ENCODE measurements at regions not wholly inside any gene's neighbourhood (a gene's known extent, or its start where the extent isn't known, plus 50 kb on each side); places are given as distances from the start of the nearest gene placed in this dataset.
"Not testable (repeated sequence)": the region's sequence is repeated elsewhere in the genome, so short reads cannot be mapped to it uniquely, and the experiment has no call there.

DNA sequence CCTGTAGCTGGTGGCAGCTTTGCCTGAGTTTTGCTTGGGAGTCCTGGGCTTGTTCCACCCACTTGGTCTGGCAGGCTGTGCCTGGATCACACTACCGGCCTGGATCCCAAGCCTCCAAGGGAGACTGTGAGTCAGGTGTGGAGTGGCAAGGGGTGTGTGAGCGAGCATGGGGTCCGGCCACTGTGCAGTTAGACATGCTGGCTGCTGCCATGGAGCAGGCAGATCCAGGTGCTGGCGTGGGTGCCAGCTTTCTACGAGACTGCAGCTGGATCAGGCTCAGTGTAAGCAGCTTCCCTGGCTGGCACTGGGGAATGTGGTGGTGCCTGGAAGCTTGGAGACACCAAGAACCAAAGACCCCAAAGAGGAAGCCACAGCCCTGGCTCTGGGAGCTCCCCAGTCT lies 102.0 kb upstream of the BNIP2 start:
- DNase-seq (no peak), ATAC-seq (no peak)
- ChIA-PET POLR2A (no interaction called here), CTCF (interaction anchor here (2.4 kb wide), 1 partner anchor 12 kb away, joined by 8 read pairs; no protein-coding TSS in a partner anchor)
- intact Hi-C loops (cut with micrococcal nuclease): no loop called here
- Mint-ChIP-seq H3K27me3 (no peaks in the 10 kb centered on the region), H3K27ac (no peak overlapping the region), H3K4me3 (no peak overlapping the region), H3K9me3 (peaks cover 3% of the 10 kb centered on the region), H3K36me3 (ENCODE audit: low read depth) (no peaks in the 10 kb centered on the region), H3K4me1 (ENCODE audit: low read depth) (peaks cover 43% of the 10 kb centered on the region)
- TF ChIP-seq, protein P1, sequence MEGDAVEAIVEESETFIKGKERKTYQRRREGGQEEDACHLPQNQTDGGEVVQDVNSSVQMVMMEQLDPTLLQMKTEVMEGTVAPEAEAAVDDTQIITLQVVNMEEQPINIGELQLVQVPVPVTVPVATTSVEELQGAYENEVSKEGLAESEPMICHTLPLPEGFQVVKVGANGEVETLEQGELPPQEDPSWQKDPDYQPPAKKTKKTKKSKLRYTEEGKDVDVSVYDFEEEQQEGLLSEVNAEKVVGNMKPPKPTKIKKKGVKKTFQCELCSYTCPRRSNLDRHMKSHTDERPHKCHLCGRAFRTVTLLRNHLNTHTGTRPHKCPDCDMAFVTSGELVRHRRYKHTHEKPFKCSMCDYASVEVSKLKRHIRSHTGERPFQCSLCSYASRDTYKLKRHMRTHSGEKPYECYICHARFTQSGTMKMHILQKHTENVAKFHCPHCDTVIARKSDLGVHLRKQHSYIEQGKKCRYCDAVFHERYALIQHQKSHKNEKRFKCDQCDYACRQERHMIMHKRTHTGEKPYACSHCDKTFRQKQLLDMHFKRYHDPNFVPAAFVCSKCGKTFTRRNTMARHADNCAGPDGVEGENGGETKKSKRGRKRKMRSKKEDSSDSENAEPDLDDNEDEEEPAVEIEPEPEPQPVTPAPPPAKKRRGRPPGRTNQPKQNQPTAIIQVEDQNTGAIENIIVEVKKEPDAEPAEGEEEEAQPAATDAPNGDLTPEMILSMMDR (IDR thresholded peaks at IDR 0.05): no peak

DNA sequence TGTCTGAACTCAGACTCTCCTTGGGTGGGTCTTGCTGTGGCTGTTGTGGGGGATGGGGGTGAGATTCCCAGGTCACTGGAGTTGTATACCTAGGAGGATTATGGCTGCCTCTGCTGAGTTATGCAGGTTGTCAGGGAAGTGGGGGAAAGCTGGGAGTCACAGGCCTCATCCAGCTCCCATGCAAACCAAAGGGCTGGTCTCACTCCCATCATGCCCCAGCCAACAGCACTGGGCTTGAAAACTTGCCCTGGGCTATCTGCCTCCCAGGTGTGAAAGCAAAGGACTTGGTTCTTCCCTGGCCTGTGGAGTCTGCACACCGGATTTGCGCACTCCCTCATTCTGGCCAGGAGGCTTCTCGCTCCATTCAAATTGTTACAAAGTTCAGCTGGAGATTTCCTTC lies 97.3 kb upstream of the BNIP2 start:
- H3K27me3 Mint-ChIP-seq; H3K36me3 Mint-ChIP-seq (ENCODE audit: low read depth); H3K9me3 Mint-ChIP-seq; intact Hi-C loops (cut with micrococcal nuclease); H3K27ac Mint-ChIP-seq; H3K4me3 Mint-ChIP-seq; POLR2A ChIA-PET; ATAC-seq; DNase-seq; CTCF ChIA-PET: not testable (repeated sequence)
- H3K4me1 Mint-ChIP-seq (ENCODE audit: low read depth): peaks cover 30% of the 10 kb centered on the region

- H3K27ac Mint-ChIP-seq; H3K27me3 Mint-ChIP-seq; CTCF ChIA-PET; DNase-seq; H3K9me3 Mint-ChIP-seq; POLR2A ChIA-PET; H3K4me3 Mint-ChIP-seq; ATAC-seq; intact Hi-C loops (cut with micrococcal nuclease); H3K36me3 Mint-ChIP-seq (ENCODE audit: low read depth): not testable (repeated sequence)
- H3K4me1 Mint-ChIP-seq (ENCODE audit: low read depth): peaks cover 29% of the 10 kb centered on the region
These were observed 96.9 kb upstream of the BNIP2 start for GRCh38 chr15:59785981-59786380.

DNA sequence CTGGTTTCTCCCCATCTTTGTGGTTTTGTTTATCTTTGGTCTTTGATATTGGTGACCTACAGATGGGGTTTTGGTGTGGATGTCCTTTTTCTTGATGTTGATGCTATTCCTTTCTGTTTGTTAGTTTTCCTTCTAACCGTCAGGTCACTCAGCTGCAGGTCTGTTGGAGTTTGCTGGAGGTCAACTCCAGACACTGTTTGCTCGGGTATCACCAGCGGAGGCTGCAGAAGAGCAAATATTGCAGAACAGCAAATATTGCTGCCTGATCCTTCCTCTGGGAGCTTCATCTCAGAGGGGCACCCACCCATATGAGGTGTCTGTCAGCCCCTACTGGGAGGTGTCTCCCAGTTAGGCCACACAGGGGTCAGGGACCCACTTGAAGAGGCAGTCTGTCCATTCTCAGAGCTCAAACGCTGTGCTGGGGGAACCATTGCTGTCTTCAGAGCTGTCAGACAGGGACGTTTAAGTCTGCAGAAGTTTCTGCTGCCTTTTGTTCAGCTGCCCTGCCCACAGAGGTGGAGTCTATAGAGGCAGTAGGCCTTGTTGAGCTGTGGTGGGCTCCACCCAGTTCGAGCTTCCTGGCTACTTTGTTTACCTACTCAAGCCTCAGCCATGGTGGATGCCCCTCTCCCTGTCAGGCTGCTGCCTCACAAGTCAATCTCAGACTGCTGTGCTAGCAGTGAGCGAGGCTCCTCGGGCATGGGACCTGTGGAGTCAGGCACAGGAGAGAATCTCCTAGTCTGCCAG lies 94.8 kb upstream of the BNIP2 start:
- ATAC-seq; H3K27me3 Mint-ChIP-seq; H3K36me3 Mint-ChIP-seq (ENCODE audit: low read depth); CTCF ChIA-PET; DNase-seq; POLR2A ChIA-PET; H3K9me3 Mint-ChIP-seq; intact Hi-C loops (cut with micrococcal nuclease); H3K4me3 Mint-ChIP-seq; H3K27ac Mint-ChIP-seq: not testable (repeated sequence)
- peaks cover 25% of the 10 kb centered on the region for H3K4me1 Mint-ChIP-seq (ENCODE audit: low read depth)

DNA sequence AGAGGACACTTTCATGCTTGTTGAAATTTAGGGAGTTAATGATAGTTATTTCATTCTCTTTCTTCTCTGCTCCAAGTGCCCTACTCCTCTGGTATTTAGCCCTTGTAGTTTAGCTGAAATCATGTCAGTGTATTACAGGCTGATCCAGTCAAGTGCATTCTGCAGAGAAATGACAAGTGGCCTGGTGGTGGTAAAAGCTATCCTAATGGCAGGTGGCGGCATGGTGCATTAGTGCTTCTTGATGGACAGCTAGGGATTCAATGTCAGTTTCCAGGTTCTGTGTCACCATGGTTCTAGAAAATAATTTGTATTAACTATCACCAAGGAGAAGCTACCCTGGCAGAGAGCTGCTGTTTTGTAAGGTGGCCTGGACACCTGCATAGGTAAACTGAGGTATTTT lies 90.0 kb upstream of the BNIP2 start:
- H3K27ac Mint-ChIP-seq: no peak overlapping the region
- intact Hi-C loops (cut with micrococcal nuclease): no loop called here
- ChIA-PET POLR2A (no interaction called here), CTCF (interaction anchor here (0.6 to 0.7 kb wide), 2 partner anchors 20 to 54 kb away, joined by 3 to 4 read pairs; no protein-coding TSS in a partner anchor)
- no peak for ATAC-seq
- H3K4me3 Mint-ChIP-seq: no peak overlapping the region
- peaks cover 4% of the 10 kb centered on the region for H3K4me1 Mint-ChIP-seq (ENCODE audit: low read depth)
- no peak for DNase-seq
- TF ChIP-seq, protein P1 (IDR thresholded peaks at IDR 0.05): no peak
- H3K27me3 Mint-ChIP-seq: no peaks in the 10 kb centered on the region
- no peaks in the 10 kb centered on the region for H3K36me3 Mint-ChIP-seq (ENCODE audit: low read depth)
- H3K9me3 Mint-ChIP-seq: no peaks in the 10 kb centered on the region

DNA sequence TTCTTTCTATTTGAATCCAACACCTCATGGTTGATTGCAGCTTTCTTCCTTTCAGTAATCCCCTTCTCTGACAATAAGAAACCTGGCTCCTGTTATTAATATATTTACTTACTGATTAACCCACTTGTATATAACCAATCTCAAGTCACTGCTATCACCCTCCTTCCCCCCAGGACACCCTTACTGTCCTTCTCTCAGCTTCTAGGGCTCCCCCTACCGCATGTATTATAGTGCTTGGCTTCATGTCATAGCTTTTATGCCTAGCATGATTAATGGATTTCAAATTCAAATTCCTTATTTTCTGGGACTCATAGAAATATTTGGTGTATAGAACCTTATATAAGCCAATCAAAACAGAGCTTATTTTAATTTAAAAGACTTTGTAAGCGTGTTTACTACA lies 75.7 kb upstream of the BNIP2 start:
- Mint-ChIP-seq H3K4me1 (ENCODE audit: low read depth) (no peaks in the 10 kb centered on the region), H3K36me3 (ENCODE audit: low read depth) (no peaks in the 10 kb centered on the region), H3K4me3 (no peak overlapping the region), H3K27me3 (no peaks in the 10 kb centered on the region), H3K27ac (no peak overlapping the region), H3K9me3 (no peaks in the 10 kb centered on the region)
- DNase-seq (no peak), ATAC-seq (no peak)
- TF ChIP-seq, protein P1 (IDR thresholded peaks at IDR 0.05): no peak
- ChIA-PET POLR2A (interaction anchor here (0.6 kb wide), 1 partner anchor 328 kb away, joined by 3 read pairs; no protein-coding TSS in a partner anchor), CTCF (interaction anchor here (0.8 to 1.3 kb wide), 4 partner anchors 9 to 40 kb away, joined by 3 read pairs; no protein-coding TSS in a partner anchor)
- intact Hi-C loops (cut with micrococcal nuclease): no loop called here
